Body of pancreas (tissue), 4 donors: ENCODE measurements at regions not wholly inside any gene's neighbourhood (a gene's known extent, or its start where the extent isn't known, plus 50 kb on each side); places are given as distances from the start of the nearest gene placed in this dataset.

ENCODE experiments used
- CTCF ChIP-seq, 7 experiments: fragments of 450-650 bp in 4 of 7; fragments of 200-600 bp in 3 of 7; sonication (generic) in 3 of 7; IDR thresholded peaks; one replicate each; pipeline ENCODE4 v1.5.1; 2016 to 2019; ENCODE audit warnings: antibody characterized with exemption in 7 of 7
- POLR2A ChIP-seq, 3 donors: fragments of 450-650 bp; IDR thresholded peaks; one replicate each; pipeline ENCODE4 v1.6.1; 2016; ENCODE audit warnings: antibody characterized with exemption in 3 of 3, mild to moderate bottlenecking in 2 of 3

GRCh38 chr9:20238921-20239320, 383.4 kb downstream of the MLLT3 start:
- TF ChIP-seq CTCF (IDR thresholded peaks at IDR 0.05), result no peak
- no peak for TF ChIP-seq POLR2A (IDR thresholded peaks at IDR 0.05)
